IMR-90 (cell line): ENCODE measurements at regions not wholly inside any gene's neighbourhood (a gene's known extent, or its start where the extent isn't known, plus 50 kb on each side); places are given as distances from the start of the nearest gene placed in this dataset.

Source experiments
- ATAC-seq: fragments of 200-7000 bp; cut with Tn5 transposase; 2 replicates; pipeline ENCODE4 v1.9.1; 2020; ENCODE audit warnings: low read depth, mild to moderate bottlenecking, moderate library complexity
- BruUV-seq: library from RNA; stranded (reverse); fragments of 400-500 nt; replicated peaks from 2 replicates; lab custom pipeline; 2021; lab: Mats Ljungman, UMichigan
- CTCF ChIA-PET: fragments of 300-600 bp; formaldehyde crosslinking; extraction: SDS; loops from one replicate; lab custom pipeline; 2021; ENCODE audit warnings: antibody characterized with exemption; lab: Yijun Ruan, JAX
- POLR2A ChIA-PET: fragments of 300-600 bp; sonication (Branson Sonifier 250); formaldehyde crosslinking; loops from one replicate; lab custom pipeline; 2022; ENCODE audit warnings: antibody characterized with exemption; ENCODE audit not compliant: unreplicated experiment; lab: Charles Lee
- DNase-seq: peaks from one replicate; pipeline ENCODE4 v3.0.0; 2013
- H2AFZ ChIP-seq: replicated peaks from 2 replicates; pipeline ENCODE3; 2013; ENCODE audit warnings: low read length, mild to moderate bottlenecking; ENCODE audit not compliant: poor library complexity
- H2AK5ac ChIP-seq: 2 replicates; pipeline ENCODE4 v1.6.1; 2013; ENCODE audit warnings: low read depth, low read length, inconsistent platforms
- H2AK9ac ChIP-seq: replicated peaks from 2 replicates; pipeline ENCODE3; 2013; ENCODE audit warnings: mild to moderate bottlenecking, low read depth, low read length, moderate library complexity; ENCODE audit not compliant: poor library complexity
- H2BK120ac ChIP-seq: 2 replicates; pipeline ENCODE4 v1.6.1; 2013; ENCODE audit warnings: low read depth, low read length, inconsistent platforms
- H2BK15ac ChIP-seq: 3 replicates; pipeline ENCODE4 v1.6.1; 2013; ENCODE audit warnings: low read depth, low read length, inconsistent platforms
- H2BK20ac ChIP-seq: 2 replicates; pipeline ENCODE4 v1.6.1; 2013; ENCODE audit warnings: low read depth, mild to moderate bottlenecking, inconsistent platforms, low read length, moderate library complexity
- H2BK5ac ChIP-seq: 2 replicates; pipeline ENCODE4 v1.6.1; 2013; ENCODE audit warnings: mild to moderate bottlenecking, low read depth, low read length, inconsistent platforms; ENCODE audit not compliant: poor library complexity, severe bottlenecking
- H3K14ac ChIP-seq: replicated peaks from 2 replicates; pipeline ENCODE4 v1.6.1; 2013; ENCODE audit warnings: low read depth, low read length, inconsistent platforms
- H3K18ac ChIP-seq: 2 replicates; pipeline ENCODE4 v1.6.1; 2013; ENCODE audit warnings: low read depth, low read length, control low read depth
- H3K23ac ChIP-seq: 2 replicates; pipeline ENCODE4 v1.6.1; 2013; ENCODE audit warnings: low read depth, low read length, inconsistent platforms
- H3K27ac ChIP-seq: 2 replicates; pipeline ENCODE4 v1.5.1; 2013; ENCODE audit warnings: mild to moderate bottlenecking, control low read depth, low read length; ENCODE audit not compliant: insufficient read depth
- H3K27me3 ChIP-seq: 2 replicates; pipeline ENCODE4 v1.6.1; 2013; ENCODE audit warnings: low read length; ENCODE audit not compliant: control insufficient read depth, insufficient read depth
- H3K36me3 ChIP-seq: 2 replicates; pipeline ENCODE4 v1.6.1; 2013; ENCODE audit warnings: low read length, mixed read lengths; ENCODE audit not compliant: control insufficient read depth, insufficient read depth
- H3K4ac ChIP-seq: 2 replicates; pipeline ENCODE4 v1.6.1; 2013; ENCODE audit warnings: low read depth, low read length, inconsistent platforms
- H3K4me1 ChIP-seq: 2 replicates; pipeline ENCODE4 v1.6.1; 2013; ENCODE audit warnings: low read length, mixed read lengths; ENCODE audit not compliant: control insufficient read depth, insufficient read depth
- H3K4me2 ChIP-seq: 2 replicates; pipeline ENCODE4 v1.6.1; 2013; ENCODE audit warnings: low read depth, mild to moderate bottlenecking, control low read depth, low read length, moderate library complexity
- H3K4me3 ChIP-seq: 2 replicates; pipeline ENCODE4 v1.5.1; 2013; ENCODE audit warnings: low read depth, mild to moderate bottlenecking, control low read depth, low read length, moderate library complexity; ENCODE audit not compliant: insufficient read depth
- H3K56ac ChIP-seq: 2 replicates; pipeline ENCODE4 v1.6.1; 2013; ENCODE audit warnings: low read length, inconsistent platforms; ENCODE audit not compliant: insufficient read depth; ENCODE audit errors: extremely low read depth
- H3K79me1 ChIP-seq, 2 experiments: 2 replicates each; pipeline ENCODE4 v1.6.1; 2013; ENCODE audit warnings: low read length in 2 of 2, inconsistent platforms in 1 of 2, low read depth in 1 of 2
- H3K9ac ChIP-seq: 2 replicates; pipeline ENCODE4 v1.6.1; 2013; ENCODE audit warnings: low read depth, low read length, control low read depth
- H3K9me1 ChIP-seq: 2 replicates; pipeline ENCODE4 v1.6.1; 2013; ENCODE audit warnings: low read length, inconsistent platforms; ENCODE audit not compliant: insufficient read depth
- H3K9me3 ChIP-seq: 2 replicates; pipeline ENCODE4 v1.6.1; 2013; ENCODE audit warnings: low read length; ENCODE audit not compliant: control insufficient read depth, insufficient read depth
- H4K20me1 ChIP-seq: 2 replicates; pipeline ENCODE4 v1.6.1; 2013; ENCODE audit warnings: low read length, inconsistent platforms; ENCODE audit not compliant: insufficient read depth
- H4K5ac ChIP-seq: 2 replicates; pipeline ENCODE4 v1.6.1; 2013; ENCODE audit warnings: mild to moderate bottlenecking, low read depth, low read length, control low read depth
- H4K8ac ChIP-seq, 2 experiments: 2 replicates each; pipeline ENCODE4 v1.6.1; 2013; ENCODE audit warnings: low read depth in 2 of 2, low read length in 2 of 2, control low read depth in 1 of 2, inconsistent platforms in 1 of 2
- H4K91ac ChIP-seq: 2 replicates; pipeline ENCODE4 v1.6.1; 2013; ENCODE audit warnings: low read depth, low read length, inconsistent platforms; ENCODE audit not compliant: insufficient read depth
- BHLHE40 ChIP-seq: fragments of 150-350 bp; IDR thresholded peaks from 2 replicates; pipeline ENCODE4 v1.6.1; 2016; ENCODE audit warnings: mild to moderate bottlenecking, low read depth, low read length
- CEBPB ChIP-seq: IDR thresholded peaks from 2 replicates; pipeline ENCODE4 v1.6.1; 2012; ENCODE audit warnings: low read depth, low read length, improper control_type of control experiment
- CHD1 ChIP-seq: IDR thresholded peaks from 2 replicates; pipeline ENCODE4 v1.6.1; 2012; ENCODE audit warnings: low read depth, low read length, improper control_type of control experiment
- MAZ ChIP-seq: IDR thresholded peaks from 2 replicates; pipeline ENCODE4 v1.6.1; 2012; ENCODE audit warnings: low read depth, mild to moderate bottlenecking, low read length, improper control_type of control experiment, moderate library complexity, borderline replicate concordance
- NFE2L2 ChIP-seq: fragments of 150-350 bp; IDR thresholded peaks from 2 replicates; pipeline ENCODE4 v1.6.1; 2016; ENCODE audit warnings: low read depth, mild to moderate bottlenecking, low read length
- POLR2A ChIP-seq: IDR thresholded peaks from 2 replicates; pipeline ENCODE4 v1.6.1; 2012; ENCODE audit warnings: mild to moderate bottlenecking, low read depth, low read length
- RAD21 ChIP-seq: IDR thresholded peaks from 2 replicates; pipeline ENCODE4 v1.6.1; 2012; ENCODE audit warnings: low read length, improper control_type of control experiment
- SMC3 ChIP-seq: fragments of 150-350 bp; IDR thresholded peaks from 2 replicates; pipeline ENCODE4 v1.6.1; 2016; ENCODE audit warnings: low read depth, mild to moderate bottlenecking, antibody characterized with exemption, low read length, moderate library complexity
- WGBS, 2 experiments: methylation state at CpG; one replicate each; pipeline versions ENCODE4 v1.1.5 to v1.1.7; 2013; ENCODE audit warnings: missing lambda C conversion rate in 2 of 2; ENCODE audit not compliant: insufficient read length in 1 of 2; ENCODE audit errors: extremely low coverage in 2 of 2; 5-methylcytosine and 5-hydroxymethylcytosine counted together
- dilution Hi-C: fragments of 300-500 bp; cut with HindIII; formaldehyde crosslinking; loops from one replicate; pipeline ENCODE4 v1.14.3; 2018; ENCODE audit warnings: low sequenced_read_pairs; ENCODE audit not compliant: unreplicated experiment
- in situ Hi-C: fragments of 300-500 bp; cut with MboI; formaldehyde crosslinking; loops from 3 replicates; pipeline ENCODE4 v1.14.3; 2019; ENCODE audit warnings: low sequenced_read_pairs, inconsistent platforms, mixed read lengths
- intact Hi-C: fragments of 100-400 bp; cut with micrococcal nuclease; formaldehyde crosslinking; loops from 2 replicates; pipeline ENCODE4 v1.10.0; 2022
- TF ChIP-seq, protein P1 (sequence below): fragments of 150-350 bp; IDR thresholded peaks from 2 replicates; pipeline ENCODE4 v1.6.1; 2016; ENCODE audit warnings: low read depth, mild to moderate bottlenecking, low read length, moderate library complexity, borderline replicate concordance
- TF ChIP-seq, protein P2 (sequence below): conservative IDR thresholded peaks from 2 replicates; pipeline ENCODE4 v1.5.1; 2012; ENCODE audit warnings: mild to moderate bottlenecking, low read depth, low read length, improper control_type of control experiment

DNA sequence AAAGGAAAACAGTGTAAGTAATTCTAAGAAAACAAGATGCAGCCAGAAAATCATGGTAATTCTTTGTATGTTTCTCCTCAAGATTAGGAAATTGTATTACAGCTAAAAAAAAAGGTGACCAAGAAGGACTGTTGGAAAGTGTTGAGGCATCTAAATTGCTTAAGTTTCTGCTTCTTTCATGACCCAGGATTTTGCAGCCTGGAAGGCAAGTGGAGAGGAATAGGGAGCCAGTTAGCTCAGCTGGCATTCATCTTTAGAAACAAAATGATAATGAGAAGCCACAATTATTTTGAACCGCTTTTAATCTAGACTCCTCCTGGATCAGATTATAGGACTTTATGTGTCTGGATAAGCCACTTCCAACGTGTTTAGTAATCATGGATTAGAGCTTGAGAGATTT, 56.8 kb upstream of the TMEM229A start:
- H3K56ac ChIP-seq = no peak overlapping the region
- no peak overlapping the region for H3K23ac ChIP-seq
- no peak overlapping the region for H3K9ac ChIP-seq
- no peak overlapping the region for H2AK9ac ChIP-seq
- no peak overlapping the region for H2BK20ac ChIP-seq
- no peak overlapping the region for H3K27ac ChIP-seq
- H3K79me1 ChIP-seq = no peaks in the 10 kb centered on the region
- in situ Hi-C loops (no loop called here), intact Hi-C loops (no loop called here), dilution Hi-C loops (no loop called here)
- H2AK5ac ChIP-seq = no peak overlapping the region
- no peak overlapping the region for H3K4me2 ChIP-seq
- no peak overlapping the region for H3K18ac ChIP-seq
- no peaks in the 10 kb centered on the region for H3K4me1 ChIP-seq
- no peak overlapping the region for H3K14ac ChIP-seq
- DNase-seq = no peak
- WGBS, 2 experiments = no CpG with 5 or more reads among the region's 2 CpGs
- H2BK5ac ChIP-seq = no peak overlapping the region
- no peaks in the 10 kb centered on the region for H3K36me3 ChIP-seq
- H4K91ac ChIP-seq = no peak overlapping the region
- ChIA-PET CTCF (interaction anchor here (1.1 kb wide), 1 partner anchor 11 kb away, joined by 3 read pairs; no protein-coding TSS in a partner anchor), POLR2A (no interaction called here)
- no peak overlapping the region for H2AFZ ChIP-seq
- H4K5ac ChIP-seq = no peak overlapping the region
- no peaks in the 10 kb centered on the region for H3K27me3 ChIP-seq
- no peaks in the 10 kb centered on the region for H4K20me1 ChIP-seq
- H3K4ac ChIP-seq = no peak overlapping the region
- H3K9me3 ChIP-seq = no peaks in the 10 kb centered on the region
- ATAC-seq = no peak
- no peak overlapping the region for H4K8ac ChIP-seq
- no peak overlapping the region for H3K4me3 ChIP-seq
- no peaks in the 10 kb centered on the region for H3K9me1 ChIP-seq
- BruUV-seq = no TSS peak
- no peak overlapping the region for H2BK15ac ChIP-seq
- TF ChIP-seq CHD1 (no peak), SMC3 (no peak), NFE2L2 (no peak), BHLHE40 (no peak), CEBPB (no peak), RAD21 (no peak), MAZ (no peak), POLR2A (no peak)
- TF ChIP-seq, protein P1, sequence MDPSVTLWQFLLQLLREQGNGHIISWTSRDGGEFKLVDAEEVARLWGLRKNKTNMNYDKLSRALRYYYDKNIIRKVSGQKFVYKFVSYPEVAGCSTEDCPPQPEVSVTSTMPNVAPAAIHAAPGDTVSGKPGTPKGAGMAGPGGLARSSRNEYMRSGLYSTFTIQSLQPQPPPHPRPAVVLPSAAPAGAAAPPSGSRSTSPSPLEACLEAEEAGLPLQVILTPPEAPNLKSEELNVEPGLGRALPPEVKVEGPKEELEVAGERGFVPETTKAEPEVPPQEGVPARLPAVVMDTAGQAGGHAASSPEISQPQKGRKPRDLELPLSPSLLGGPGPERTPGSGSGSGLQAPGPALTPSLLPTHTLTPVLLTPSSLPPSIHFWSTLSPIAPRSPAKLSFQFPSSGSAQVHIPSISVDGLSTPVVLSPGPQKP = no peak
- TF ChIP-seq, protein P2, sequence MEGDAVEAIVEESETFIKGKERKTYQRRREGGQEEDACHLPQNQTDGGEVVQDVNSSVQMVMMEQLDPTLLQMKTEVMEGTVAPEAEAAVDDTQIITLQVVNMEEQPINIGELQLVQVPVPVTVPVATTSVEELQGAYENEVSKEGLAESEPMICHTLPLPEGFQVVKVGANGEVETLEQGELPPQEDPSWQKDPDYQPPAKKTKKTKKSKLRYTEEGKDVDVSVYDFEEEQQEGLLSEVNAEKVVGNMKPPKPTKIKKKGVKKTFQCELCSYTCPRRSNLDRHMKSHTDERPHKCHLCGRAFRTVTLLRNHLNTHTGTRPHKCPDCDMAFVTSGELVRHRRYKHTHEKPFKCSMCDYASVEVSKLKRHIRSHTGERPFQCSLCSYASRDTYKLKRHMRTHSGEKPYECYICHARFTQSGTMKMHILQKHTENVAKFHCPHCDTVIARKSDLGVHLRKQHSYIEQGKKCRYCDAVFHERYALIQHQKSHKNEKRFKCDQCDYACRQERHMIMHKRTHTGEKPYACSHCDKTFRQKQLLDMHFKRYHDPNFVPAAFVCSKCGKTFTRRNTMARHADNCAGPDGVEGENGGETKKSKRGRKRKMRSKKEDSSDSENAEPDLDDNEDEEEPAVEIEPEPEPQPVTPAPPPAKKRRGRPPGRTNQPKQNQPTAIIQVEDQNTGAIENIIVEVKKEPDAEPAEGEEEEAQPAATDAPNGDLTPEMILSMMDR = no peak
- H2BK120ac ChIP-seq = no peak overlapping the region
